ENCODE measurements at regions not wholly inside any gene's neighbourhood (a gene's known extent, or its start where the extent isn't known, plus 50 kb on each side); places are given as distances from the start of the nearest gene placed in this dataset.

- TF ChIP-seq CCNT2 (IDR thresholded peaks at IDR 0.05; ENCODE audit: borderline replicate concordance, extremely low read depth, insufficient read length, low read depth, low read length) (no peak), ZNF830 (CRISPR knock-in tag; IDR thresholded peaks at IDR 0.05) (no peak), ZNF282 (CRISPR knock-in tag; IDR thresholded peaks at IDR 0.05) (no peak), TOE1 (IDR thresholded peaks at IDR 0.05; ENCODE audit: borderline replicate concordance) (no peak), TOE1 (CRISPR knock-in tag; IDR thresholded peaks at IDR 0.05; ENCODE audit: borderline replicate concordance, low read depth) (no peak), MECOM (CRISPR knock-in tag; IDR thresholded peaks at IDR 0.05) (no peak), CBFB (CRISPR knock-in tag; IDR thresholded peaks at IDR 0.05) (no peak), OTX1 (CRISPR knock-in tag; IDR thresholded peaks at IDR 0.05) (no peak), SIN3A (IDR thresholded peaks at IDR 0.05; ENCODE audit: borderline replicate concordance in 2 of 2, control insufficient read depth in 1 of 2, low read depth in 2 of 2, low read length in 2 of 2) (no peak)
- TF ChIP-seq, protein P1, sequence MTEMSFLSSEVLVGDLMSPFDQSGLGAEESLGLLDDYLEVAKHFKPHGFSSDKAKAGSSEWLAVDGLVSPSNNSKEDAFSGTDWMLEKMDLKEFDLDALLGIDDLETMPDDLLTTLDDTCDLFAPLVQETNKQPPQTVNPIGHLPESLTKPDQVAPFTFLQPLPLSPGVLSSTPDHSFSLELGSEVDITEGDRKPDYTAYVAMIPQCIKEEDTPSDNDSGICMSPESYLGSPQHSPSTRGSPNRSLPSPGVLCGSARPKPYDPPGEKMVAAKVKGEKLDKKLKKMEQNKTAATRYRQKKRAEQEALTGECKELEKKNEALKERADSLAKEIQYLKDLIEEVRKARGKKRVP (CRISPR knock-in tag; IDR thresholded peaks at IDR 0.05) = no peak
- TF ChIP-seq, protein P2, sequence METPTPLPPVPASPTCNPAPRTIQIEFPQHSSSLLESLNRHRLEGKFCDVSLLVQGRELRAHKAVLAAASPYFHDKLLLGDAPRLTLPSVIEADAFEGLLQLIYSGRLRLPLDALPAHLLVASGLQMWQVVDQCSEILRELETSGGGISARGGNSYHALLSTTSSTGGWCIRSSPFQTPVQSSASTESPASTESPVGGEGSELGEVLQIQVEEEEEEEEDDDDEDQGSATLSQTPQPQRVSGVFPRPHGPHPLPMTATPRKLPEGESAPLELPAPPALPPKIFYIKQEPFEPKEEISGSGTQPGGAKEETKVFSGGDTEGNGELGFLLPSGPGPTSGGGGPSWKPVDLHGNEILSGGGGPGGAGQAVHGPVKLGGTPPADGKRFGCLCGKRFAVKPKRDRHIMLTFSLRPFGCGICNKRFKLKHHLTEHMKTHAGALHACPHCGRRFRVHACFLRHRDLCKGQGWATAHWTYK (CRISPR knock-in tag; IDR thresholded peaks at IDR 0.05) = no peak
- TF ChIP-seq, protein P3, sequence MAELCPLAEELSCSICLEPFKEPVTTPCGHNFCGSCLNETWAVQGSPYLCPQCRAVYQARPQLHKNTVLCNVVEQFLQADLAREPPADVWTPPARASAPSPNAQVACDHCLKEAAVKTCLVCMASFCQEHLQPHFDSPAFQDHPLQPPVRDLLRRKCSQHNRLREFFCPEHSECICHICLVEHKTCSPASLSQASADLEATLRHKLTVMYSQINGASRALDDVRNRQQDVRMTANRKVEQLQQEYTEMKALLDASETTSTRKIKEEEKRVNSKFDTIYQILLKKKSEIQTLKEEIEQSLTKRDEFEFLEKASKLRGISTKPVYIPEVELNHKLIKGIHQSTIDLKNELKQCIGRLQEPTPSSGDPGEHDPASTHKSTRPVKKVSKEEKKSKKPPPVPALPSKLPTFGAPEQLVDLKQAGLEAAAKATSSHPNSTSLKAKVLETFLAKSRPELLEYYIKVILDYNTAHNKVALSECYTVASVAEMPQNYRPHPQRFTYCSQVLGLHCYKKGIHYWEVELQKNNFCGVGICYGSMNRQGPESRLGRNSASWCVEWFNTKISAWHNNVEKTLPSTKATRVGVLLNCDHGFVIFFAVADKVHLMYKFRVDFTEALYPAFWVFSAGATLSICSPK (IDR thresholded peaks at IDR 0.05; ENCODE audit: borderline replicate concordance) = no peak
Observed at GRCh38 chr1:170461762-170462384, 70.1 kb upstream of the GORAB start (continued).
